HL-60 (cell line): ENCODE measurements at regions not wholly inside any gene's neighbourhood (a gene's known extent, or its start where the extent isn't known, plus 50 kb on each side); places are given as distances from the start of the nearest gene placed in this dataset.

Experiments
- DNase-seq, 2 experiments: peaks; one replicate each; pipeline ENCODE4 v3.0.0-alpha.2; 2010 to 2020; ENCODE audit warnings: low read depth in 1 of 2, low spot score in 1 of 2
- H3K27ac ChIP-seq: fragments of 250-450 bp; sonication (Bioruptor Pico); replicated peaks from 2 replicates; pipeline ENCODE4 v1.5.1; 2020; ENCODE audit warnings: mild to moderate bottlenecking, moderate library complexity
- H3K27me3 ChIP-seq: fragments of 250-450 bp; sonication (Bioruptor Pico); 2 replicates; pipeline ENCODE4 v1.5.1; 2021; ENCODE audit warnings: mild to moderate bottlenecking, moderate library complexity; ENCODE audit not compliant: insufficient read depth, poor library complexity, severe bottlenecking
- H3K4me3 ChIP-seq: replicated peaks from 2 replicates; pipeline ENCODE4 v1.5.1; 2011; ENCODE audit warnings: mild to moderate bottlenecking, control low read depth, low read length; ENCODE audit not compliant: insufficient read depth
- GABPA ChIP-seq: IDR thresholded peaks from 2 replicates; pipeline ENCODE4 v1.6.1; 2012; ENCODE audit warnings: low read depth
- POLR2AphosphoS5 ChIP-seq: IDR thresholded peaks from 2 replicates; pipeline ENCODE4 v1.6.1; 2012; ENCODE audit warnings: low read depth
- REST ChIP-seq: IDR thresholded peaks from 2 replicates; pipeline ENCODE4 v1.6.1; 2012; ENCODE audit warnings: low read depth; ENCODE audit not compliant: insufficient replicate concordance
- SPI1 ChIP-seq: IDR thresholded peaks from 2 replicates; pipeline ENCODE4 v1.6.1; 2012; ENCODE audit warnings: low read depth, mild to moderate bottlenecking, borderline replicate concordance
- TF ChIP-seq, protein P1 (sequence below): IDR thresholded peaks from one replicate; pipeline ENCODE4 v1.5.1; 2011; ENCODE audit warnings: low read length, control low read depth, inconsistent platforms; ENCODE audit not compliant: insufficient read depth

DNA sequence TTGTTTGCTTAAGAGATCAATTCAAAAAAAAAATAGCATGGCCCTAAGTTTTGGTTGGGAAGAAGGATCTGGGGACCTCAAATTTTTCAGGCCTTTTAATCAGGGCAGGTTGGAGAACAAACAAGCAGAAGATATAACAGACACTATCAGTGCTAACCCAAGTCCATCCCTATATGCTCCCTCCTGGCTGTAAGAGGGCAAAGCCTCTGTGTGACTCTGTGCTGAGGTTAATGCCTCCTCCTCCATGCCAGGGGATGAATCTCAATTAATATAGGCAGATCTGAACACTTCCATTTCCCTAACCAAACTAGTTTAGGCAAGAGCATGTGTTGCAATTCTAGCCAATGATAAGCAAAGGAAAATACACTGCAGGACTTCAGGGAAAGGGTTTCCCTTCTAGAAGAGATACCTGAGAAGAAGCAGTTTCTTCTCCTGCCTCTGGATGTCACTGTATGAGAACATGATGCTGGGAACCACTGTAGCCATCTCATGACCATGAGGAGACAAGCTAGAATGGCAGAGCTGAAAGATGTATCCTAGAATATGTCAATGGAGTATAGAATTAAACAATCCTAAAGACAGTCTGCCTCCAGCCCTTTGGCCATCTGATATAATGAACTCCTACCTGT is 76.0 kb downstream of the CHD9NB start:
- no peak for TF ChIP-seq REST
- no peak for TF ChIP-seq POLR2AphosphoS5
- H3K4me3 ChIP-seq, result no peak overlapping the region
- peak in 1 of 2 experiments; percentile 4 for DNase-seq
- H3K27ac ChIP-seq, result no peak overlapping the region
- no peaks in the 10 kb centered on the region for H3K27me3 ChIP-seq

DNA sequence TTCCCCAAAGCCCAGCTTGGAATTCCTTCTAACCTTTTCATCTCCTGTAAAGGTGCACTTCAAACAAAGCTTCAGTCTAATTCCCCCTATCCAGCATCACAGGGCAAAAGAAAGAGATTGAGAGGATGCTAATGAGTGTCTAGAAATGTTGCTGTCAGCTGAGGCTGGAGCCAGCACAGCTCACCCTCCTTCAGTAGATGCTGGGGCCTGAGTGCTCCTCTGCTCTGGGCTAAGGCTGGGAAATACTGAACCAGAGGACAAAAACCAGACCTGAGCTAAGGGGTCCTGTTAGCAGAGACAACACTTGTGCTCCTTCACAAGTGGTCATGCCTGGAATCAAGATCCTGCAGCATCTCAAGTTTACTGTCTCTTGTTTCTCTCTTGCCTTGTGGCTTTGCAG is 85.0 kb downstream of the CHD9NB start:
- no peak overlapping the region for H3K27ac ChIP-seq
- no peak overlapping the region for H3K4me3 ChIP-seq
- peaks cover 2% of the 10 kb centered on the region for H3K27me3 ChIP-seq
- no peak for DNase-seq
- TF ChIP-seq POLR2AphosphoS5 (no peak), SPI1 (no peak), GABPA (no peak), REST (no peak)
- TF ChIP-seq, protein P1, sequence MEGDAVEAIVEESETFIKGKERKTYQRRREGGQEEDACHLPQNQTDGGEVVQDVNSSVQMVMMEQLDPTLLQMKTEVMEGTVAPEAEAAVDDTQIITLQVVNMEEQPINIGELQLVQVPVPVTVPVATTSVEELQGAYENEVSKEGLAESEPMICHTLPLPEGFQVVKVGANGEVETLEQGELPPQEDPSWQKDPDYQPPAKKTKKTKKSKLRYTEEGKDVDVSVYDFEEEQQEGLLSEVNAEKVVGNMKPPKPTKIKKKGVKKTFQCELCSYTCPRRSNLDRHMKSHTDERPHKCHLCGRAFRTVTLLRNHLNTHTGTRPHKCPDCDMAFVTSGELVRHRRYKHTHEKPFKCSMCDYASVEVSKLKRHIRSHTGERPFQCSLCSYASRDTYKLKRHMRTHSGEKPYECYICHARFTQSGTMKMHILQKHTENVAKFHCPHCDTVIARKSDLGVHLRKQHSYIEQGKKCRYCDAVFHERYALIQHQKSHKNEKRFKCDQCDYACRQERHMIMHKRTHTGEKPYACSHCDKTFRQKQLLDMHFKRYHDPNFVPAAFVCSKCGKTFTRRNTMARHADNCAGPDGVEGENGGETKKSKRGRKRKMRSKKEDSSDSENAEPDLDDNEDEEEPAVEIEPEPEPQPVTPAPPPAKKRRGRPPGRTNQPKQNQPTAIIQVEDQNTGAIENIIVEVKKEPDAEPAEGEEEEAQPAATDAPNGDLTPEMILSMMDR, result no peak

DNA sequence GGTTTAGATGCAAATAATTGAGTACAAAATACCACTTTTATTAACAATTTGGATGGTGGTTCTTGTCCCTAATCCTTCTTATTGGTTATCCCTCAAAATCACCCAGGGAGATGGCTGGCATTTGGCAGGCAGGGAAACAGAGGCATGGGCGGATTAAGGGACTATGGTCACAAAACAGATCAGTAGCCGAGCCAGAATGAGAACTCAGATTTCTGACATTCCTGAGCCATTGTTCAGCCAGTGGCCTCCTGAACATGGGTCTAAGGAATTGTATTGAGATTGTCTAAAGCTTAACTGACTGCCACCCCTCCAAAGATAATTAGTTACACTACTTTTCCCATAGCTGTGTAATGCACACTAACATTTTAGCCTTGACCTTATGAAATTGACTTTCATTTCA is 88.4 kb downstream of the CHD9NB start:
- peaks cover 2% of the 10 kb centered on the region for H3K27me3 ChIP-seq
- H3K4me3 ChIP-seq, result no peak overlapping the region
- no peak for DNase-seq
- no peak overlapping the region for H3K27ac ChIP-seq
- TF ChIP-seq POLR2AphosphoS5, result no peak
- TF ChIP-seq SPI1, result no peak
- no peak for TF ChIP-seq REST
- TF ChIP-seq GABPA, result no peak
- TF ChIP-seq, protein P1, result no peak
